GM12872 (cell line): ENCODE measurements at regions not wholly inside any gene's neighbourhood (a gene's known extent, or its start where the extent isn't known, plus 50 kb on each side); places are given as distances from the start of the nearest gene placed in this dataset.

Experiments used
- CTCF ChIP-seq: IDR thresholded peaks from 3 replicates; pipeline ENCODE4 v1.5.1; 2011; ENCODE audit warnings: low read depth, mild to moderate bottlenecking, low read length, moderate library complexity; ENCODE audit not compliant: insufficient read depth

GRCh38 chr9:108074900-108075299, 585.3 kb upstream of the KLF4 start:
- no peak for TF ChIP-seq CTCF

GRCh38 chr9:108073823-108074222, 584.3 kb upstream of the KLF4 start:
- TF ChIP-seq CTCF, result no peak

GRCh38 chr9:108072740-108073139, 583.2 kb upstream of the KLF4 start:
- no peak for TF ChIP-seq CTCF

- TF ChIP-seq CTCF, result no peak
These were observed 581.3 kb upstream of the KLF4 start for GRCh38 chr9:108070861-108071260.

- TF ChIP-seq CTCF, result no peak
These were observed 580.4 kb upstream of the KLF4 start for GRCh38 chr9:108069991-108070390.

GRCh38 chr9:108062680-108063079, 573.1 kb upstream of the KLF4 start:
- TF ChIP-seq CTCF, result no peak

- no peak for TF ChIP-seq CTCF
These were observed 570.6 kb upstream of the KLF4 start for GRCh38 chr9:108060175-108060574.
